Forelimb muscle (tissue), 1 donor: ENCODE measurements at regions not wholly inside any gene's neighbourhood (a gene's known extent, or its start where the extent isn't known, plus 50 kb on each side); places are given as distances from the start of the nearest gene placed in this dataset.

ENCODE experiments used
- DNase-seq: peaks from one replicate; pipeline ENCODE4 v3.0.0-alpha.2; 2013; ENCODE audit warnings: low read depth

DNA sequence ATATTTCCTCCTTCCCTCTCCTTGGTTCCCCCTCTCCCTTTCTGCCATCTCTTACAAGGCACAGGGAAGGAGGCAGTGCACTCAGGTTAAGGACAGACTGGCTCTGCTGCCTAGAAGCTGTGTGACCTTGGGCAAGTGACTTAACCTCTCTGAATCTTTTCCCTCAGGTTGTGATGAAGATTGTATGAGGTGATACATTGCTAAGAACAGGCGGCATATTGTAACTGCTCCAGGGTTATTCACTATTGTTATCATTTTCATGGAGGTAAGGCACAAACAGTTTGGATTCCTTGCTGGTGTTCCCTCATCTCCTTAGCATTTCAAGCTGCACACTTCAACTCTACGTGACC is 126.6 kb upstream of the CXCR4 start:
- DNase-seq: no peak

GRCh38 chr2:136243638-136244535 is 125.9 kb upstream of the CXCR4 start:
- DNase-seq: no peak

- no peak for DNase-seq
Measured at GRCh38 chr2:136242687-136243277, 124.8 kb upstream of the CXCR4 start.

DNA sequence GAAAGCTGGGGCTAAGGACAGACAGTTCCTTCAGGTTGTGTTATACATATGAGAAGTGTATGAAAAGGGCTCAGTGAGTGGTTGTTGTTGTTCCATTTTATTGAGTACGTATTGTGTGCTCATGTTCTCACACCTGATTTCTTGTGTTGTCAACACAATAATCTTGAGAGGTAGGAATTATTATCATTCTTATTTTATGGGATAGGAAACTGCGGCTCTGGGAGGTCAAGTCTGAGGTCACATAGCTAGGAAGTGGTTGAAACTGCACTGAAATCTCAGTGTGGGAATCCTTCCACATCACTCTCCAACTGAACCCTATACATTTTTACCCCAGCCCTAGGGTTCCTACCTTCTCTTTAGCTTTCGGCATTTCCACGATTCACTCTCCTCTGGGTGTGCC is 124.2 kb upstream of the CXCR4 start:
- DNase-seq: no peak

GRCh38 chr2:136239079-136239685 is 121.2 kb upstream of the CXCR4 start:
- no peak for DNase-seq

DNA sequence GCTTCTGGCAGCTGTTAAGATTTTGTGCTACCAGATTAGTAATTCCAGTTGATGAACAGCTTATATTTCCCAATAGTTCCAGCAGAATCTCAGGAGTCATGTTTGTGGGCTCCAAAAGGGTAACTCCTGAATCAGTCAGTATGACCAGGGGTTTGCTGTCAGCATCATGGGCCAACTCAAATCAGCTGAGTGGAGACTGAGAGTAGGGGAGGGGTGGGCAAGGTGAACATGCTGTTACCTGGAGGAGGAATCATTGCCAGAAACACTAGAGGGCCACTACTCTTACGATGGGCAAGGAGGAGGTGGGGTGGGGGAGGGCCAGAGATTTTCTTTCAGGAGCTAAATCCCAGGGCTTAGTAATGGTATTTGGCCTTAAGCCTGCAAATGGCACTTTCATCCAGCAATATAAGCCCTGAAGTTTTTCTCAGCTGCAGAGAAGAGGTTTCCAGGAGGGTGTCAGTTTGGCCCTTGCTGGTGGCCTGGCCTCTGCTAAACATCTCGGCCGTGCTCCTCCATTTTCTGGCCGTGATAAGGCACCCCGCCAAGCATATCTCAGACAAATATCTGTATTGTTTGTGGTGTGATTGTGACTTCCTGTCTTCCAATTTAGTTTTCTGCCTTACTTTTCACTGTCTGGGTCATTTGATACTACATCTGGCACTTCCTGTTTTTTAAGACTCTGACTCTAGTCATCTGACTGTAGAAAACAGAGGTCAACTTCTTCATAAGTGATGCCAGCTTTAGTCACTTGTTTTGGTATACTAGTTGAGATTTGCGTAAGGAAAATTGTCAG is 120.5 kb upstream of the CXCR4 start:
- DNase-seq: no peak

DNA sequence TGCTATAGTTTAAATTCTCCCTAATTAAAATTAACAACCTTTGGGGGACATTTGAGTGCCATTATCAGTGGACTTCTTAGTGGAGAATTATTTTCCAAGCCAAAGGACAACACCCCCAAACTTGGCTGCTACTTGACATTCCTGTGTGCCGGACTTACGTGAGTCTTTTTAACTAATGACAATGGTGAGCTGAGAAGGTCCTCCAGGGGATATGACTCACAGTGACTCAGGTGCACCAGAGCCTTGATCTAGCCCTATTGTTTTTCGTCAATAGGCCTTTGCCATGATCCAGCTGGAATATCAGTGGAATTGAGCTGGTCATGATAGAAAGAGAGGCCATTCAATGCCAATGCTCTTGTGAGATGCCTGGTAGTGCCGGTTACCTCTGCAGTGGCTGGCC is 118.1 kb upstream of the CXCR4 start:
- DNase-seq: no peak

- no peak for DNase-seq
Measured at GRCh38 chr2:136235546-136235945, 117.6 kb upstream of the CXCR4 start.

GRCh38 chr2:136234261-136234660 is 116.3 kb upstream of the CXCR4 start:
- no peak for DNase-seq

DNA sequence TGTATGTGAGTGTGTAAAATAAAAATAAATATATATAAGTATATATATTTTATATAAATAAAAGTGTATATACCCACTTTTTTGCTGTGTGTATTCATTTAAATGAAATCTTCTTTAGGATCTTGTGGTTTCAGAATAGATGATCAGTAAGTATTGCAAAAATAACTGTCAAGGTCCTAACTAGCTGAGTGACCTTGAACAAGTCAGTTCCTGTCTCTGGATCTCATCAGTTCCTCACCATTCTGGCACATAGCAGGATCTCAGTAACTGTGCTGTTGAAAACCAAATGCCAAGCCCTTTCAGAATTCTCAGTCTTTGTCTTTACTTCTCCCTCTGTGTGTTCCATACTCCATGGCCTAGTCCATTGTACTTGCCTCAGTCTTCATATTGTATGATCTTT is 115.3 kb upstream of the CXCR4 start:
- no peak for DNase-seq

DNA sequence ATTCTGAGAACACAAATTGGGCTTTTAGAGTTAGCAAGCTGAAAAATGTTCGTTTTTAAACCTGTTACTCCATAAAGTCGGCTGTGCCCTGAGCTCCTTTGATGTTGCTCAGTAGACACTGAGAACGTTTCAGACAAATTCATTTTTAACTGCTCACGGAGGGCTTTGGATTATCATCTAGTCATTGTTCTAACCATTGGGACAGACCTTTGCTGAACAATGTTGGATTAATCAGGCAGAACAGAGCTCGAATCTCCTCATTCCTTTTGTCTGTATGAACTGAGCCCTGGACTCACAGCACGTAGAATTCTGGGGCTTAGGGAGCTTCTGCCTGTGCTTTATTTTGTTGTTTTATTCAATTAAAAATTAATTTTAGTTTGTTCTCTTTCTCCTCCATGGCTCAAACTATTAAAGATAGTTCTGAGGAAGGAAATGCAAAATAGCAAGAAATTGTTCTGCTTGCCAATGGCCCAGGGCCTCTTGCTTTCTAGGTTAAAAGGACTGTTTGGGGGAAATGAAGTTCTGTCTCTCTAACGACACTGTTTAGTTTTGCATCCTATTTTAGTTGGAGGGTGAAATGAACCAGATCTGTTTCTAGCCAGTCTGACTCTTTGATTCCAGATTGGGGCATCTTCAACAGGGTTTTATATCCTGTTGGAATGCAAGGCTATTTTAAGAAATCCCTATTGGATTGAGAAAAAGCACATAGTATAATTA is 114.7 kb upstream of the CXCR4 start:
- no peak for DNase-seq

GRCh38 chr2:136230464-136230863 is 112.5 kb upstream of the CXCR4 start:
- DNase-seq: no peak

DNA sequence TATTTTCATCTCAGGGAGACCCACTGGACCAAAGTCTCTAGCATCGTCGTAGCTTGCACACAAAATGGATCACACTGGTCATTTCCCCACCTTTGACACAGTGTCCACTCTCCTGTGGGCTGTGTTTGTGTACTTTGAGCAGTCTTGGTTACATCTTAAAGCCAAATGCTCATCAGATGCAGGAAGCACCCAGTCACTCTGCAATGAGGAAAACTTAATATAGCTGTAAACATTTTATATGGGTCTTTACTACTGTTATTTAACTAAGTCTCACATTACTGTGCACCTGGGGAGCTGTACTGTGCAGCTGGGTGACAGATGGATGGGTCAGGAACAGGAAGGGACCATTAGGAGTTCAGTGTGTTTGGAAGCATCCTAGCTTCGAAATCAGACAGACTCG is 109.0 kb upstream of the CXCR4 start:
- no peak for DNase-seq

GRCh38 chr2:136225950-136226835 is 108.2 kb upstream of the CXCR4 start:
- no peak for DNase-seq

DNA sequence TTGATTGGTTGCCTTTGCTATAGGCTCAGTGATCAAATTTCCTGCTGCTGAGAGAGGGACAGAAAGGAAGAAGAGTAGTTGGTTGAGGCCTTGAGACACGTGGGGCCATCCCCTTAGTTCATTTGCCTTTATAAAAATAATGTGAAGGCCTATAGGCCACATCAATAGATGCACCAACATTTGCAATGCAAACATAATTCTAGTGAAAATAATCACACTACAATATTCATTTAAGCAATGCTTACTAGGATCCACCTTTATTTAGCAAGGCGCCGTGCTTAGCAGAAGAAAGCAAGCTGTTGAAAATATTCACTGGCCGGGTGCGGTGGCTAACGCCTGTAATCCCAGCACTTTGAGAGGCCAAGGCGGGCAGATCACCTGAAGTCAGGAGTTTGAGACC is 105.3 kb upstream of the CXCR4 start:
- no peak for DNase-seq

DNA sequence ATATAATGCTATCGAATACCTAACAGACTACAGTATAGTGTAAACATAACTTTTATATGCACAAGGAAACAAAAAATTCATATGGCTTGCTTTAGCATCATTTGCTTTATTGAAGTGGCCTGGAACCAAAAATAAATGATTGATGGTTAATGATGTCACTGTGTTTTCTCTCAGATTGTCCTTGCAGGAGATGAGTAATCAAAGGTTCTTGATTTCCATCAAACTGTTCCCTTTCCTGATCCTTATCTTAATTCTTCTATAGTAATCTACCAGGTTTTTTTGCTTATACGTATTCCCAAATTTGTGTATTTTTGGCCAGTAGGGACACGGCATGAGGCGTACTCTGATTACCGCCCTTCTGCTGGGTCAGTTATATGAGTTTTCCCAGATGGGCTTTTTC is 104.9 kb upstream of the CXCR4 start:
- DNase-seq: no peak

DNA sequence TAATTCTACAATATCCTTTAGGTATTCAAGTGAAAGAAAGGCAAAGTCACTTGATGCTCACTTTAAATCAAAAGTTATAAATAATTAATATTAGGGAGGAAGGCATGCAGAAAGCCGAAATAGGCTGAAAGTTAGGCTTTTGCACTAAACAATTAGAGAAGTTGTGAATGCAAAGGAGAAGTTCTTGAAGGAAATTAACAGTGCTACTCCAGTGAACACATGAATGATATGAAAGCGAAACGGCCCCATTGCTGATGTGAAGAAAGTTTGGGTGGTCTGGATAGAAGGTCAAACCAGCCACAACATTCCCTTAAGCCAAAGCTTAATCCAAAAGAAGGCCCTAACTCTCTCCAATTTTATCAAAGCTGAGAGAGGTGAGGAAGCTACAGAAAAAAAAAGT is 103.1 kb upstream of the CXCR4 start:
- no peak for DNase-seq

DNA sequence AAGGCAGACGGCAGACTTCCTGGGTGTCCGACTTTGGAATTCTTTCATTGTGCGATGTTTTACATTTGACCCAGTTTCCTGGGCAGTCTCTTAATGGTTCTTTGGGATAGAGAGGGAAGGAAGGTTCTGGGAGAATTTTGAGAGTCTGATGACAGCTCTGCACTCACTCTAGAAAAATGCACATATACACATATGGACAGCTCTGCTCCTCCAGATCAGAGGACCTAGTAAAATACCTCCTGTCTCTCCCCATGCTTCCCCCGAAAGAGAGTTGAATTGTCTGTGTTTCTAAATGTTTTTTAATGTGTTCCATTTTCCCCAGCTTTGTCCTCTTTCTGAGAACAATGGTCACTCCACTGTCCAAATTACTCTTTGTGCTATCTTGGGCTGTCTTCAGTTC is 102.0 kb upstream of the CXCR4 start:
- DNase-seq: no peak

- DNase-seq: no peak
Measured at GRCh38 chr2:136219341-136219740, 101.4 kb upstream of the CXCR4 start.

DNA sequence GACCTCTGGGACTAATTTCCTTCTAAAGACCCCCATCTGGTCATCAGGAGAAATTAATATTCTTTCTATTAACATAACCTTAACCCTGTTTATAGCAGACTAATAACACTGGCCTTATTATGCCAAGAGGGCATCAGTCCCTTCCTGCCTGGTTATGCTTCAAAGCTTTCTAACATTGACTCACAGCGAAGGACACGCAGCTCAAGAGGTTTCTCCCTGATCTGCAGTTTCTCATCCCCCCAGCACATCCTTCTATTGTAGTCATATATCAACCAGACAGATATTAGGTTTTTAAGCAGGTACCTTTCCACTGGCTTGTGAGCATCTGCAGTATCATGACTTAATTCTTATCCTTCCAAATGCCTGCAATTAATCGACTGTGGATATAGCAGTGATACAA is 100.0 kb upstream of the CXCR4 start:
- no peak for DNase-seq
